ENCODE measurements at regions not wholly inside any gene's neighbourhood (a gene's known extent, or its start where the extent isn't known, plus 50 kb on each side); places are given as distances from the start of the nearest gene placed in this dataset.

GRCh38 chr2:8099267-8099582, 582.6 kb upstream of the ID2 start:
- no peak for DNase-seq

GRCh38 chr2:8101614-8102277, 580.1 kb upstream of the ID2 start:
- no peak for DNase-seq

- no peak for DNase-seq
Measured at GRCh38 chr2:8102470-8102869, 579.4 kb upstream of the ID2 start.

- DNase-seq: peak; percentile 38
Measured at GRCh38 chr2:8103085-8103708, 578.7 kb upstream of the ID2 start.

- no peak for DNase-seq
Measured at GRCh38 chr2:8107150-8107549, 574.7 kb upstream of the ID2 start.

GRCh38 chr2:8107621-8108378, 574.1 kb upstream of the ID2 start:
- no peak for DNase-seq

GRCh38 chr2:8110716-8111115, 571.1 kb upstream of the ID2 start:
- no peak for DNase-seq

- no peak for DNase-seq
Measured at GRCh38 chr2:8111193-8111592, 570.7 kb upstream of the ID2 start.

- DNase-seq: no peak
Measured at GRCh38 chr2:8115456-8115855, 566.4 kb upstream of the ID2 start.

- DNase-seq: peak; percentile 47
Measured at GRCh38 chr2:8115966-8116365, 565.9 kb upstream of the ID2 start.

- DNase-seq: no peak
Measured at GRCh38 chr2:8116661-8117060, 565.2 kb upstream of the ID2 start.

GRCh38 chr2:8118940-8119781, 562.7 kb upstream of the ID2 start:
- no peak for DNase-seq

- peak; percentile 54 for DNase-seq
Measured at GRCh38 chr2:8119782-8120505, 561.9 kb upstream of the ID2 start.

GRCh38 chr2:8120506-8120860, 561.4 kb upstream of the ID2 start:
- no peak for DNase-seq

- peak; percentile 83 for DNase-seq
Measured at GRCh38 chr2:8121022-8121825, 560.6 kb upstream of the ID2 start.

GRCh38 chr2:8121826-8122513, 559.9 kb upstream of the ID2 start:
- DNase-seq: peak; percentile 45

- DNase-seq: no peak
Measured at GRCh38 chr2:8122520-8122919, 559.3 kb upstream of the ID2 start.

GRCh38 chr2:8123464-8123863, 558.4 kb upstream of the ID2 start:
- DNase-seq: no peak

- DNase-seq: peak; percentile 51
Measured at GRCh38 chr2:8125741-8126711, 555.8 kb upstream of the ID2 start.

GRCh38 chr2:8126783-8127182, 555.1 kb upstream of the ID2 start:
- DNase-seq: no peak

All from fibroblast of skin of scalp (primary cell).